Suprapubic skin (tissue), 4 donors: ENCODE measurements at regions not wholly inside any gene's neighbourhood (a gene's known extent, or its start where the extent isn't known, plus 50 kb on each side); places are given as distances from the start of the nearest gene placed in this dataset.

Experiments used
- CTCF ChIP-seq, 2 donors: fragments of 200-600 bp in 1 of 2; fragments of 450-650 bp in 1 of 2; sonication (generic) in 1 of 2; IDR thresholded peaks; one replicate each; pipeline ENCODE4 v1.5.1; 2016 to 2019; ENCODE audit warnings: antibody characterized with exemption in 2 of 2, mild to moderate bottlenecking in 1 of 2, moderate library complexity in 1 of 2
- EP300 ChIP-seq: sonication (generic); formaldehyde crosslinking; IDR thresholded peaks from one replicate; pipeline ENCODE4 v1.6.1; 2017; ENCODE audit warnings: antibody characterized with exemption
- POLR2AphosphoS5 ChIP-seq, 3 donors: sonication (generic); formaldehyde crosslinking; IDR thresholded peaks; one replicate each; pipeline ENCODE4 v1.6.1; 2017; ENCODE audit warnings: antibody characterized with exemption in 3 of 3

- no peak for TF ChIP-seq CTCF (IDR thresholded peaks at IDR 0.05)
- TF ChIP-seq POLR2AphosphoS5 (IDR thresholded peaks at IDR 0.05), result no peak
- TF ChIP-seq EP300, result no peak
These were observed 140.0 kb upstream of the ST6GAL2 start for GRCh38 chr2:107025869-107026380.
